Esophagus muscularis mucosa (tissue), 4 donors: ENCODE measurements at regions not wholly inside any gene's neighbourhood (a gene's known extent, or its start where the extent isn't known, plus 50 kb on each side); places are given as distances from the start of the nearest gene placed in this dataset.

ENCODE experiments used
- DNase-seq: peaks from one replicate; pipeline ENCODE4 v3.0.0-alpha.2; 2017; ENCODE audit errors: extremely low spot score
- H3K27ac ChIP-seq, 4 donors: fragments of 200-600 bp; sonication (generic); replicated peaks in 1 of 4; 1 replicate in 3 of 4; 2 replicates in 1 of 4; pipeline ENCODE4 v1.5.1; 2016 to 2019; ENCODE audit warnings: mild to moderate bottlenecking in 1 of 4
- H3K27me3 ChIP-seq, 4 donors: fragments of 200-600 bp; sonication (generic); one replicate each; pipeline versions ENCODE4 v1.5.1 to v1.6.0; 2016 to 2019
- H3K36me3 ChIP-seq, 4 donors: fragments of 200-600 bp; sonication (generic); one replicate each; pipeline ENCODE4 v1.5.1; 2016 to 2019
- H3K4me1 ChIP-seq, 4 donors: fragments of 200-600 bp; sonication (generic); one replicate each; pipeline ENCODE4 v1.5.1; 2016 to 2019
- H3K4me3 ChIP-seq, 4 donors: fragments of 200-600 bp; sonication (generic); 1 replicate in 2 of 4; 2 replicates in 2 of 4; pipeline ENCODE4 v1.5.1; 2016 to 2019; ENCODE audit warnings: mild to moderate bottlenecking in 4 of 4, moderate library complexity in 1 of 4
- H3K9me3 ChIP-seq, 4 donors: fragments of 200-600 bp; sonication (generic); 1 replicate in 3 of 4; 2 replicates in 1 of 4; pipeline ENCODE4 v1.5.1; 2016 to 2019
- EP300 ChIP-seq: sonication (generic); formaldehyde crosslinking; IDR thresholded peaks from one replicate; pipeline ENCODE4 v1.6.1; 2017; ENCODE audit warnings: antibody characterized with exemption
- POLR2A ChIP-seq: fragments of 450-650 bp; IDR thresholded peaks from one replicate; pipeline ENCODE4 v1.6.1; 2017; ENCODE audit warnings: antibody characterized with exemption, moderate library complexity, mild to moderate bottlenecking, low read depth
- POLR2AphosphoS5 ChIP-seq, 2 donors: sonication (generic); formaldehyde crosslinking; IDR thresholded peaks; one replicate each; pipeline ENCODE4 v1.6.1; 2017; ENCODE audit warnings: antibody characterized with exemption in 2 of 2
- WGBS: methylation state at CpG from one replicate; pipeline ENCODE4 v1.1.5; 2018; 5-methylcytosine and 5-hydroxymethylcytosine counted together
- intact Hi-C: fragments of 100-400 bp; cut with DNase I; formaldehyde crosslinking; loops from one replicate; pipeline ENCODE4 v1.15.1; 2023
- small RNA-seq, 3 donors: library from RNA; depleted of rRNA; stranded (forward); fragments of <200 nt; gene quantifications; one replicate each; pipeline ENCODE3, GENCODE V24; 2016
- TF ChIP-seq, protein P1 (sequence below), 3 experiments: fragments of 200-600 bp in 2 of 3; fragments of 450-650 bp in 1 of 3; sonication (generic) in 2 of 3; IDR thresholded peaks; one replicate each; pipeline ENCODE4 v1.5.1; 2017 to 2019; ENCODE audit warnings: antibody characterized with exemption in 3 of 3, mild to moderate bottlenecking in 2 of 3, moderate library complexity in 1 of 3

DNA sequence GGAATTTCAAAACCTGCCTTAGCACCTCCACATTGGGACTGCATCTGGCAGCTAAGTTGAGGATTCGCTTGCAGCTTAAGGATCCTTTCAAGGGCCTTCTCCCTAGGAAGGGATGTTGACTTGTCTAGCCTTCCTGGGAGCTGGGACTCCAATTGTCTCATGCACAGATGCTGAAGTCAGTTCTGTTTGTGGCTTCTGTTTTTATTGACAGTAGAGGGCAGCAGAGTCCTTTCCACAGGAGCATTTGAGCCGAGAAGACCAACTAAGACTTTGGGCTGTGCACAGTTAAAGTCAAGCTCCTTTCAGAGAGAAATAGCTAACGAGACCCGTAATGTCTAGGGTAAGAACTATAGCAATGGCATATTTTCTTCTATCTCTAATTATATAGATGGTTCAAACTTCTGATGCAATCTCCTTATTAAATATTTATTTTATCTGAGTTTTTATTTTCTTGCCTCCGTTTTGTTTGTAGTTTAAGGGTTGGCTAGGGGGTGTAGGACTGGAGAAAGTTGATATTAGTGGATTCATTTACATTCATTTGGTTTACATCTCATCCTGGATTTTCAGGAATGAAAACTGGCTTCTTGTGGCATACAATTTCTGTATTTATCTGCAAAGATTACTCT lies 59.7 kb upstream of the KBTBD8 start:
- no peak for DNase-seq
- WGBS, result 21% methylated on average over 5 of the region's 5 CpGs
- H3K36me3 ChIP-seq, result no peaks in the 10 kb centered on the region
- no peak overlapping the region for H3K4me3 ChIP-seq
- no peaks in the 10 kb centered on the region for H3K4me1 ChIP-seq
- H3K9me3 ChIP-seq, result no peaks in the 10 kb centered on the region
- intact Hi-C loops, result loop anchor here (10.0 kb wide), 1 partner anchor 1936 kb away; no protein-coding TSS in a partner anchor
- no peak overlapping the region for H3K27ac ChIP-seq
- peaks cover 0 to 4% (median 0%) of the 10 kb centered on the region in 4 donors for H3K27me3 ChIP-seq
- TF ChIP-seq, protein P1, sequence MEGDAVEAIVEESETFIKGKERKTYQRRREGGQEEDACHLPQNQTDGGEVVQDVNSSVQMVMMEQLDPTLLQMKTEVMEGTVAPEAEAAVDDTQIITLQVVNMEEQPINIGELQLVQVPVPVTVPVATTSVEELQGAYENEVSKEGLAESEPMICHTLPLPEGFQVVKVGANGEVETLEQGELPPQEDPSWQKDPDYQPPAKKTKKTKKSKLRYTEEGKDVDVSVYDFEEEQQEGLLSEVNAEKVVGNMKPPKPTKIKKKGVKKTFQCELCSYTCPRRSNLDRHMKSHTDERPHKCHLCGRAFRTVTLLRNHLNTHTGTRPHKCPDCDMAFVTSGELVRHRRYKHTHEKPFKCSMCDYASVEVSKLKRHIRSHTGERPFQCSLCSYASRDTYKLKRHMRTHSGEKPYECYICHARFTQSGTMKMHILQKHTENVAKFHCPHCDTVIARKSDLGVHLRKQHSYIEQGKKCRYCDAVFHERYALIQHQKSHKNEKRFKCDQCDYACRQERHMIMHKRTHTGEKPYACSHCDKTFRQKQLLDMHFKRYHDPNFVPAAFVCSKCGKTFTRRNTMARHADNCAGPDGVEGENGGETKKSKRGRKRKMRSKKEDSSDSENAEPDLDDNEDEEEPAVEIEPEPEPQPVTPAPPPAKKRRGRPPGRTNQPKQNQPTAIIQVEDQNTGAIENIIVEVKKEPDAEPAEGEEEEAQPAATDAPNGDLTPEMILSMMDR (IDR thresholded peaks at IDR 0.05), result peak; percentile 57 to 72 (median 60)
- TF ChIP-seq EP300, result no peak

DNA sequence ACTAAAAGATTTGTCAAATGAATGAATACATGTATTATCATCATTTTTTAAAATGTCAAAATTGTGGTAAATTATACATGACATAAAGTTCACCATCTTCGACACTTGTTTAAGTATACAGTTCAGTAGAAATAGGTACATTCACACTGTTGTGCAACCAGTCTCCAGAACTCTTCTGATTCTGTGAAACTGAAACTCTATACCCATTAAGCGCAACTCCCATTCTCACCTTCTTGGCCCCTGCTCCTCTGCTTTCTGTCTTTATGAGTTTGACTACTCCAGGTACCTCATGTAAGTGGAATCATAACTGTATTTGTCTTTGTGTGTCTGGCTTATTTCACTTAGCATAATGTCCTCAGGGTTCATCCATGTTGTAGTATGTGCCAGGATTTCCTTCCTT lies 50.1 kb upstream of the KBTBD8 start:
- intact Hi-C loops, result no loop called here
- TF ChIP-seq EP300, result no peak
- TF ChIP-seq POLR2AphosphoS5 (IDR thresholded peaks at IDR 0.05), result no peak
- TF ChIP-seq POLR2A, result no peak
- TF ChIP-seq, protein P1 (IDR thresholded peaks at IDR 0.05), result no peak
- WGBS, result 72% methylated on average over 2 of the region's 2 CpGs
- no peaks in the 10 kb centered on the region for H3K9me3 ChIP-seq
- H3K4me1 ChIP-seq, result no peaks in the 10 kb centered on the region
- no peak overlapping the region for H3K4me3 ChIP-seq
- H3K36me3 ChIP-seq, result no peaks in the 10 kb centered on the region
- DNase-seq, result no peak
- no peaks in the 10 kb centered on the region for H3K27me3 ChIP-seq
- no peak overlapping the region for H3K27ac ChIP-seq

Small RNA genes lying in the stretch of these regions (small RNA-seq; reads per million reads assigned to genes)
- gene RPL21P41, result 0 reads per million in 3 donors
